Fibroblast of lung (primary cell): ENCODE measurements at regions not wholly inside any gene's neighbourhood (a gene's known extent, or its start where the extent isn't known, plus 50 kb on each side); places are given as distances from the start of the nearest gene placed in this dataset.

Experiments used
- DNase-seq, 2 donors: peaks; one replicate each; pipeline versions ENCODE4 v3.0.0 to v3.0.0-alpha.2; 2010; ENCODE audit warnings: low read depth in 2 of 2
- H2AFZ ChIP-seq: 2 replicates; pipeline ENCODE4 v1.5.1; 2012; ENCODE audit warnings: low read length, control low read depth, inconsistent platforms
- H3K27ac ChIP-seq: 2 replicates; pipeline ENCODE4 v1.5.1; 2011; ENCODE audit warnings: low read length, control low read depth; ENCODE audit not compliant: insufficient read depth
- H3K27me3 ChIP-seq: 2 replicates; pipeline ENCODE4 v1.5.1; 2011; ENCODE audit warnings: mild to moderate bottlenecking, low read length; ENCODE audit not compliant: control insufficient read depth, insufficient read depth
- H3K36me3 ChIP-seq: 2 replicates; pipeline ENCODE4 v1.5.1; 2011; ENCODE audit warnings: low read length; ENCODE audit not compliant: control insufficient read depth, insufficient read depth
- H3K4me1 ChIP-seq: 2 replicates; pipeline ENCODE4 v1.5.1; 2011; ENCODE audit warnings: low read length; ENCODE audit not compliant: control insufficient read depth, insufficient read depth; ENCODE audit errors: extremely low read depth
- H3K4me2 ChIP-seq: 2 replicates; pipeline ENCODE4 v1.5.1; 2011; ENCODE audit warnings: low read length, control low read depth; ENCODE audit not compliant: insufficient read depth; ENCODE audit errors: extremely low read depth
- H3K4me3 ChIP-seq, 4 experiments: fragments of 200-600 bp in 1 of 4; sonication (generic) in 1 of 4; replicated peaks in 1 of 4; 2 replicates each; pipeline ENCODE4 v1.5.1; 2011 to 2016; ENCODE audit warnings: low read length in 4 of 4, low read depth in 3 of 4, mild to moderate bottlenecking in 3 of 4, control low read depth in 2 of 4, inconsistent platforms in 1 of 4, mixed read lengths in 1 of 4; ENCODE audit not compliant: insufficient read depth in 1 of 4; ENCODE audit errors: control extremely low read depth in 1 of 4
- H3K79me2 ChIP-seq: 2 replicates; pipeline ENCODE4 v1.5.1; 2012; ENCODE audit warnings: mild to moderate bottlenecking, low read length, inconsistent platforms; ENCODE audit not compliant: control insufficient read depth, insufficient read depth
- H3K9ac ChIP-seq: 2 replicates; pipeline ENCODE4 v1.5.1; 2011; ENCODE audit warnings: mild to moderate bottlenecking, low read length, control low read depth; ENCODE audit not compliant: insufficient read depth
- H3K9me3 ChIP-seq: 2 replicates; pipeline ENCODE4 v1.5.1; 2012; ENCODE audit warnings: low read depth, low read length; ENCODE audit not compliant: control insufficient read depth, insufficient read depth
- H4K20me1 ChIP-seq: 2 replicates; pipeline ENCODE4 v1.5.1; 2011; ENCODE audit warnings: low read length; ENCODE audit not compliant: control insufficient read depth, insufficient read depth; ENCODE audit errors: extremely low read depth
- CTCF ChIP-seq, 2 donors: IDR thresholded peaks in 1 of 2; conservative IDR thresholded peaks in 1 of 2; 1 replicate in 1 of 2; 2 replicates in 1 of 2; pipeline ENCODE4 v1.5.1; 2011 to 2012; ENCODE audit warnings: low read length in 2 of 2, control low read depth in 1 of 2, inconsistent platforms in 1 of 2, low read depth in 1 of 2, mild to moderate bottlenecking in 1 of 2
- EZH2 ChIP-seq: IDR thresholded peaks from 2 replicates; pipeline ENCODE4 v1.5.1; 2012; ENCODE audit warnings: low read length, control low read depth, mild to moderate bottlenecking; ENCODE audit errors: missing control alignments

GRCh38 chr6:3522561-3523260 lies 65.9 kb upstream of the SLC22A23 start:
- DNase-seq: peak in 1 of 2 donors; percentile 80
- no peaks in the 10 kb centered on the region for H4K20me1 ChIP-seq
- H2AFZ ChIP-seq: no peak overlapping the region
- no peak overlapping the region for H3K4me3 ChIP-seq
- H3K4me1 ChIP-seq: peaks cover 10% of the 10 kb centered on the region
- no peaks in the 10 kb centered on the region for H3K79me2 ChIP-seq
- no peak overlapping the region for H3K4me2 ChIP-seq
- no peak overlapping the region for H3K27ac ChIP-seq
- H3K36me3 ChIP-seq: no peaks in the 10 kb centered on the region
- no peak overlapping the region for H3K9ac ChIP-seq
- H3K9me3 ChIP-seq: no peaks in the 10 kb centered on the region
- H3K27me3 ChIP-seq: no peaks in the 10 kb centered on the region
- TF ChIP-seq CTCF (conservative IDR thresholded peaks at IDR 0.05 in 1 of 2, IDR thresholded peaks at IDR 0.05 in 1 of 2; ENCODE audit: low read depth in 1 of 2, low read length in 2 of 2): no peak
- TF ChIP-seq EZH2: no peak

DNA sequence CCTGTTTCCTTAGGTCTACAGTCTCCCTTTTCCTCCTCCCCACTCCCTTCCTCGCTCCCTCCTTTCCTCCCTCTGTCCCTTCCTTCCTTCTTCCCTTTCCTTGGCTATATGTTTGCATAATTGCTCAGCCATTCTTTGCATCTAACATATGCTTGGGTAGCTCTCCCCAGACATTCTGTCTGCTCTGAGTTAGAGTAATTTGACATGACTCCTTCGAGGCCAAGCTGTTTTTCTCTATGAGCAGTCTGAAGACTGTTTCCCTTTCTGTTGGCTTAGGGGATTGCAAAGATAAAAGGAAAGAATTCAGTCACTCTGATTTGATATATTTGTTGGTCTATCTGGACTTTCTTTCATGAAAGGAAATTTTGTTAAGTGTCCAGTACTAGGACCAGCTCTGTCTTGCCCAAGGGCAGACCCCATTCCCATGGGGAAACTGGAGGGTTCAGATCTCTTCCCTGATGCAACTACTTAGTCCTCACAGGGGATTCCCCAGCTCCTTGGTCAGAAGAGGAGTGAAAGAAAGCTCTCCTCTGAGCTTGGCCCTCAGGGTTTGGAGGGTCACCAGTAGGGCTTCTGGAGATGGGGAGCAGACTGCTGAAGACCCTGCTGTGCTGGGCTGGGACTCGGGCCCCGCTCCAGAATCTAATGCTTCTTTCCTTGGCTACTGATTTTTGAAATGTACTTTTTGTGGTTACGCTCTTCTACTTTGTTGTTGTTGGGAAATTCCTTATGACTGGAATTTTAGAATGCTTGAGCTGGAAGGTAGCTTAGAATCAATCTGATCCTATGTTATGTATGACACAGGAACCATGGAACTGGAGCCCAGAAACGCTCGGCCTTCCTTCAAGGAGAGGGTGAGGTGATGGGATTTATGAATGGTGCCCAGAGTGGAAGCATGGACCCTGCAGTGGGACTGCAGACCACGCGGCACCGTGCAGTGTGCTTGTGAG lies 63.7 kb upstream of the SLC22A23 start:
- H3K4me1 ChIP-seq: peaks cover 14% of the 10 kb centered on the region
- no peak for TF ChIP-seq EZH2
- TF ChIP-seq CTCF (conservative IDR thresholded peaks at IDR 0.05 in 1 of 2, IDR thresholded peaks at IDR 0.05 in 1 of 2; ENCODE audit: low read depth in 1 of 2, low read length in 2 of 2): no peak
- H3K4me3 ChIP-seq: no peak overlapping the region
- H3K9ac ChIP-seq: no peak overlapping the region
- no peaks in the 10 kb centered on the region for H3K27me3 ChIP-seq
- peak in 1 of 2 donors; percentile 42 for DNase-seq
- no peaks in the 10 kb centered on the region for H3K36me3 ChIP-seq
- H3K27ac ChIP-seq: no peak overlapping the region
- H4K20me1 ChIP-seq: no peaks in the 10 kb centered on the region
- H3K4me2 ChIP-seq: no peak overlapping the region
- H3K9me3 ChIP-seq: no peaks in the 10 kb centered on the region
- no peaks in the 10 kb centered on the region for H3K79me2 ChIP-seq
- H2AFZ ChIP-seq: no peak overlapping the region
